SK-N-SH treated with all-trans-retinoic acid at 6 μM for 48 hours (cell line): ENCODE measurements at regions not wholly inside any gene's neighbourhood (a gene's known extent, or its start where the extent isn't known, plus 50 kb on each side); places are given as distances from the start of the nearest gene placed in this dataset.

Source experiments
- ATAC-seq: fragments of 200-7000 bp; cut with Tn5 transposase; 3 replicates; pipeline ENCODE4 v1.9.1; 2020; ENCODE audit warnings: mild to moderate bottlenecking, moderate library complexity
- ARNTL ChIP-seq: fragments of 450-650 bp; formaldehyde crosslinking; IDR thresholded peaks from 2 replicates; pipeline ENCODE4 v1.5.0; 2020; ENCODE audit warnings: low read depth, mild to moderate bottlenecking, moderate library complexity, borderline replicate concordance
- BACH2 ChIP-seq: fragments of 250-450 bp; sonication (Bioruptor Pico); IDR thresholded peaks from 2 replicates; pipeline ENCODE4 v1.9.0; 2021; ENCODE audit warnings: mild to moderate bottlenecking, borderline replicate concordance
- CSDC2 ChIP-seq: fragments of 250-450 bp; sonication (Bioruptor Pico); IDR thresholded peaks from 2 replicates; pipeline ENCODE4 v1.5.0; 2020; ENCODE audit warnings: mild to moderate bottlenecking, moderate library complexity
- ESRRG ChIP-seq: fragments of 250-450 bp; sonication (Bioruptor Pico); IDR thresholded peaks from 2 replicates; pipeline ENCODE4 v1.6.1; 2021; ENCODE audit warnings: mild to moderate bottlenecking
- GLIS3 ChIP-seq: fragments of 250-450 bp; sonication (Bioruptor Pico); IDR thresholded peaks from 2 replicates; pipeline ENCODE4 v1.5.0; 2020; ENCODE audit warnings: mild to moderate bottlenecking, moderate library complexity
- ISL1 ChIP-seq: fragments of 250-450 bp; sonication (Bioruptor Pico); IDR thresholded peaks from 2 replicates; pipeline ENCODE4 v2.1.2; 2022; ENCODE audit warnings: mild to moderate bottlenecking, moderate library complexity
- OSR1 ChIP-seq: fragments of 250-450 bp; sonication (Bioruptor Pico); IDR thresholded peaks from 2 replicates; pipeline ENCODE4 v1.8.0; 2022; ENCODE audit warnings: moderate library complexity, mild to moderate bottlenecking, inconsistent platforms
- PPARA ChIP-seq: fragments of 250-450 bp; sonication (Bioruptor Pico); IDR thresholded peaks from 2 replicates; pipeline ENCODE4 v1.5.0; 2020; ENCODE audit warnings: mild to moderate bottlenecking, borderline replicate concordance
- RARB ChIP-seq: fragments of 250-450 bp; sonication (Bioruptor Pico); IDR thresholded peaks from 2 replicates; pipeline ENCODE4 v1.8.0; 2021; ENCODE audit warnings: mild to moderate bottlenecking, moderate library complexity
- SNAI2 ChIP-seq: fragments of 250-450 bp; sonication (Bioruptor Pico); IDR thresholded peaks from 2 replicates; pipeline ENCODE4 v1.5.0; 2020; ENCODE audit warnings: mild to moderate bottlenecking, moderate library complexity
- TCF4 ChIP-seq: fragments of 250-450 bp; sonication (Bioruptor Pico); IDR thresholded peaks from 2 replicates; pipeline ENCODE4 v1.8.0; 2021; ENCODE audit warnings: mild to moderate bottlenecking, moderate library complexity, borderline replicate concordance
- TOX ChIP-seq: fragments of 250-450 bp; sonication (Bioruptor Pico); IDR thresholded peaks from 2 replicates; pipeline ENCODE4 v1.8.0; 2021; ENCODE audit warnings: mild to moderate bottlenecking, moderate library complexity, borderline replicate concordance
- ZC3H10 ChIP-seq: fragments of 250-450 bp; sonication (Bioruptor Pico); IDR thresholded peaks from 2 replicates; pipeline ENCODE4 v1.5.1; 2021; ENCODE audit warnings: mild to moderate bottlenecking, moderate library complexity
- ZFP30 ChIP-seq: fragments of 450-650 bp; formaldehyde crosslinking; IDR thresholded peaks from 2 replicates; pipeline ENCODE4 v1.5.0; 2022; ENCODE audit warnings: mild to moderate bottlenecking, moderate library complexity
- ZNF565 ChIP-seq: fragments of 450-650 bp; formaldehyde crosslinking; conservative IDR thresholded peaks from 2 replicates; pipeline ENCODE4 v1.5.0; 2020; ENCODE audit warnings: low read depth, mild to moderate bottlenecking, moderate library complexity
- ZNF70 ChIP-seq: fragments of 450-650 bp; formaldehyde crosslinking; IDR thresholded peaks from 2 replicates; pipeline ENCODE4 v1.5.0; 2020; ENCODE audit warnings: mild to moderate bottlenecking, moderate library complexity
- ZNF8 ChIP-seq: fragments of 450-650 bp; formaldehyde crosslinking; IDR thresholded peaks from 2 replicates; pipeline ENCODE4 v1.5.0; 2020; ENCODE audit warnings: mild to moderate bottlenecking, moderate library complexity
- TF ChIP-seq, protein P1 (sequence below): fragments of 250-450 bp; sonication (Bioruptor Pico); IDR thresholded peaks from 2 replicates; pipeline ENCODE4 v1.5.1; 2020; ENCODE audit warnings: low read depth, mild to moderate bottlenecking, moderate library complexity
- TF ChIP-seq, protein P2 (sequence below): fragments of 250-450 bp; sonication (Bioruptor Pico); IDR thresholded peaks from 2 replicates; pipeline ENCODE4 v1.8.0; 2021; ENCODE audit warnings: low read depth, mild to moderate bottlenecking, moderate library complexity, borderline replicate concordance
- TF ChIP-seq, protein P3 (sequence below): fragments of 250-450 bp; sonication (Bioruptor Pico); IDR thresholded peaks from 2 replicates; pipeline ENCODE4 v1.8.0; 2020; ENCODE audit warnings: mild to moderate bottlenecking, moderate library complexity, borderline replicate concordance
- TF ChIP-seq, protein P4 (sequence below): fragments of 250-450 bp; sonication (Bioruptor Pico); IDR thresholded peaks from 2 replicates; pipeline ENCODE4 v1.5.0; 2020; ENCODE audit warnings: mild to moderate bottlenecking, moderate library complexity
- TF ChIP-seq, protein P5 (sequence below): fragments of 250-450 bp; sonication (Bioruptor Pico); IDR thresholded peaks from 2 replicates; pipeline ENCODE4 v1.5.1; 2021; ENCODE audit warnings: mild to moderate bottlenecking, moderate library complexity

DNA sequence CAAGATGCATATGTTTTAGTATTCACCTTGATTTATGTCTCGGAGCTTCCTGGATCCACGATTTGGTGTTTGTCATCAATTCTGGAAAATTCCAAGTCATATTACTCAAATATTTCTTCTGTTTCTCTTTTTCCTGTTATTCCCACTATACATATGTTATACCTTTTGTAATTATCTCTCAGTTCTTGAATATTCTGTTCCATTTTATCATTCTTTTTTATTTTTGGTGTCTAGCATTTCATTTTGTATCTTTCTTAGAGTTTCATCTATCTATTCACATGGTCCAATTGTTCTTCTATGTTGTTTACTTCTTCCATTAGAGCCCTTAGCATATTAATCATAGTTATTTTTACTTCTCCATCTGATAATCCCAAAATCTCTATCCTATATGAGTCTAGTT is 637.8 kb upstream of the GRAMD2B start:
- no peak for ATAC-seq
- TF ChIP-seq CSDC2 (CRISPR knock-in tag): no peak

DNA sequence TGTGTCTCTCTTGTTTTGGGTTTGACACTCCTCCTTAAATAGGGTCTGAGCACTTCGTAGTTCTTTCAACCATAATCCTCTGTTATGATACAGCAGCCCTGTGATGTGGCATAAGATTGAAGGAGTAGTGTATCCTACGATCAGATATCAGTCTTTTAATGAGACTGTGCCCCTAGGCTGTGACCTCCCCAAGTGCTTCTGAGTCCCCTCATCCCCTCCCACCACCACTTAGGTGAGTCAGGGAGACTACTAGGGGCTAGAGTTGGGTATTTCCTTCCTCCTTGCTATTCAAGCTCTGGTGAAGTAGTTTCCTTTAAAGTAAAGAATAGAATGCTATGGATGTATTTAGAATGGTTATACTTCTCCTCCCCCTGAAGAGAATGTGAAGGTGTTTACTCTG is 637.2 kb upstream of the GRAMD2B start:
- TF ChIP-seq, protein P1, sequence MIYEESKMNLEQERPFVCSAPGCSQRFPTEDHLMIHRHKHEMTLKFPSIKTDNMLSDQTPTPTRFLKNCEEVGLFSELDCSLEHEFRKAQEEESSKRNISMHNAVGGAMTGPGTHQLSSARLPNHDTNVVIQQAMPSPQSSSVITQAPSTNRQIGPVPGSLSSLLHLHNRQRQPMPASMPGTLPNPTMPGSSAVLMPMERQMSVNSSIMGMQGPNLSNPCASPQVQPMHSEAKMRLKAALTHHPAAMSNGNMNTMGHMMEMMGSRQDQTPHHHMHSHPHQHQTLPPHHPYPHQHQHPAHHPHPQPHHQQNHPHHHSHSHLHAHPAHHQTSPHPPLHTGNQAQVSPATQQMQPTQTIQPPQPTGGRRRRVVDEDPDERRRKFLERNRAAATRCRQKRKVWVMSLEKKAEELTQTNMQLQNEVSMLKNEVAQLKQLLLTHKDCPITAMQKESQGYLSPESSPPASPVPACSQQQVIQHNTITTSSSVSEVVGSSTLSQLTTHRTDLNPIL (CRISPR knock-in tag): no peak
- no peak for TF ChIP-seq ESRRG (CRISPR knock-in tag)
- no peak for TF ChIP-seq CSDC2 (CRISPR knock-in tag)
- no peak for TF ChIP-seq RARB (CRISPR knock-in tag)
- TF ChIP-seq PPARA (CRISPR knock-in tag): no peak
- TF ChIP-seq OSR1 (CRISPR knock-in tag): no peak
- TF ChIP-seq SNAI2 (CRISPR knock-in tag): no peak
- TF ChIP-seq ZNF565 (CRISPR knock-in tag): no peak
- TF ChIP-seq, protein P2, sequence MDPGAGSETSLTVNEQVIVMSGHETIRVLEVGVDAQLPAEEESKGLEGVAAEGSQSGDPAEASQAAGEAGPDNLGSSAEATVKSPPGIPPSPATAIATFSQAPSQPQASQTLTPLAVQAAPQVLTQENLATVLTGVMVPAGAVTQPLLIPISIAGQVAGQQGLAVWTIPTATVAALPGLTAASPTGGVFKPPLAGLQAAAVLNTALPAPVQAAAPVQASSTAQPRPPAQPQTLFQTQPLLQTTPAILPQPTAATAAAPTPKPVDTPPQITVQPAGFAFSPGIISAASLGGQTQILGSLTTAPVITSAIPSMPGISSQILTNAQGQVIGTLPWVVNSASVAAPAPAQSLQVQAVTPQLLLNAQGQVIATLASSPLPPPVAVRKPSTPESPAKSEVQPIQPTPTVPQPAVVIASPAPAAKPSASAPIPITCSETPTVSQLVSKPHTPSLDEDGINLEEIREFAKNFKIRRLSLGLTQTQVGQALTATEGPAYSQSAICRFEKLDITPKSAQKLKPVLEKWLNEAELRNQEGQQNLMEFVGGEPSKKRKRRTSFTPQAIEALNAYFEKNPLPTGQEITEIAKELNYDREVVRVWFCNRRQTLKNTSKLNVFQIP (CRISPR knock-in tag): no peak
- TF ChIP-seq ARNTL (CRISPR knock-in tag): no peak
- no peak for TF ChIP-seq GLIS3 (CRISPR knock-in tag)
- TF ChIP-seq ZNF8: no peak
- no peak for ATAC-seq

DNA sequence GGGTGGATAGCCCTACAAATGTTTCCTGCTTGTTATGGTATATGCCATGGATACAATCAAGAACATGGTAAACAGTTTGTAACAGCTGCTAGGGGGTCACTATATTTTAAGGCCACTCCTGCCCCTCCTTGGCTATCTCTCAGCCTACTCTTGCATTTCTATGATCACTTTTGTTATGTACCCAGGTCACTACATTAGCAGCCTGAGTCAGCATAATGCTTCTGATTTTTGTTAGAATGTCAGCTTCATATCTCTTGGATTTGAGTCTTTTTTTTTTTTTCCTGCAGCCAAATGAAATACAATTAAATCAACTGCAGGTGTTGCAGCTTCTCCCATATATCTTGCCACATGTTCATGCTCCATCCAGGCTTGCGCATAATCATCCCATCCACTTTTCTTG is 629.7 kb upstream of the GRAMD2B start:
- no peak for ATAC-seq

DNA sequence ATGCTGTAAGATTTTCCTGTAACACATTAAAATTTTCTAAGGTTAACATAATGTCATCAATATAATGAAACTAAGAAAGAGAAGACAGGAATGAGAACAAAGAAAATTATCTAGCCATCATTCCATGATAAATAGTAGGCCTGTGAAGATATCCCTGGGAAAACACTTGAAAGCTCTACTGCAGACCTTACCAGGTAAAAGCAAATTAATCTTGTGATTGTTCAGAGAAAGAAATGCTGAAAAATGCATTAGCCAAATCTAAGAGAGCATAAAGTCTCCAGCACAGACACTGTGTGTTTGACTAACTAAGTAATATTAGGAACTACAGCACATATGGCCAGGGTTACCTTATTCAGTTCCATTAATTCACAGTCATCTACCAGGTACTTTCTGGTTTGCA is 628.3 kb upstream of the GRAMD2B start:
- no peak for ATAC-seq
- TF ChIP-seq, protein P3, sequence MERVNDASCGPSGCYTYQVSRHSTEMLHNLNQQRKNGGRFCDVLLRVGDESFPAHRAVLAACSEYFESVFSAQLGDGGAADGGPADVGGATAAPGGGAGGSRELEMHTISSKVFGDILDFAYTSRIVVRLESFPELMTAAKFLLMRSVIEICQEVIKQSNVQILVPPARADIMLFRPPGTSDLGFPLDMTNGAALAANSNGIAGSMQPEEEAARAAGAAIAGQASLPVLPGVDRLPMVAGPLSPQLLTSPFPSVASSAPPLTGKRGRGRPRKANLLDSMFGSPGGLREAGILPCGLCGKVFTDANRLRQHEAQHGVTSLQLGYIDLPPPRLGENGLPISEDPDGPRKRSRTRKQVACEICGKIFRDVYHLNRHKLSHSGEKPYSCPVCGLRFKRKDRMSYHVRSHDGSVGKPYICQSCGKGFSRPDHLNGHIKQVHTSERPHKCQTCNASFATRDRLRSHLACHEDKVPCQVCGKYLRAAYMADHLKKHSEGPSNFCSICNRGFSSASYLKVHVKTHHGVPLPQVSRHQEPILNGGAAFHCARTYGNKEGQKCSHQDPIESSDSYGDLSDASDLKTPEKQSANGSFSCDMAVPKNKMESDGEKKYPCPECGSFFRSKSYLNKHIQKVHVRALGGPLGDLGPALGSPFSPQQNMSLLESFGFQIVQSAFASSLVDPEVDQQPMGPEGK (CRISPR knock-in tag): no peak
- no peak for TF ChIP-seq PPARA (CRISPR knock-in tag)
- TF ChIP-seq, all 23 proteins: peak for 0

More for the DNA sequence above, 629.7 kb upstream of the GRAMD2B start:
- TF ChIP-seq TCF4 (CRISPR knock-in tag): no peak
- TF ChIP-seq ZNF70: no peak
- TF ChIP-seq ZNF8: no peak
- no peak for TF ChIP-seq ISL1 (CRISPR knock-in tag)

DNA sequence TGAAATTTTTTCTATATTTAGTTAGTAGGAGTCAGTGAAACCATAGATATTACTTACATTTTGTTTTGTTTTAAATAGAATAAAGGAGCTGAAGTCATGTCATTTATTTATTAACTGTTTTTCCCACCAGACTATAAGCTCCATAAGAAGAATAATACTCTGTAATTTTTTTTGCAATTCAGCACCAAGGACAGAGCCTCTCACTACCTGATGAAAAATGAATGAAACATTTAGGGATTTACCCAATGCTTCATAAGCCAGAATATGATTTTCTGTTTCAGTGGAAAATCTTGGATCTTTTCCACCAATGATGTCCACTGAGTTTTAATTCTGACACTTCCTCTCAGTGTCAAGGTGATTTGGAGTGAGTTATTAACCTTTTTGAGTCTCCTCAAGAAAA is 624.9 kb upstream of the GRAMD2B start:
- TF ChIP-seq ESRRG (CRISPR knock-in tag) (no peak), ARNTL (CRISPR knock-in tag) (no peak), BACH2 (CRISPR knock-in tag) (no peak), ZNF70 (no peak), GLIS3 (CRISPR knock-in tag) (no peak), TCF4 (CRISPR knock-in tag) (no peak), SNAI2 (CRISPR knock-in tag) (no peak), ZFP30 (CRISPR knock-in tag) (no peak), ZC3H10 (CRISPR knock-in tag) (no peak), PPARA (CRISPR knock-in tag) (no peak), ISL1 (CRISPR knock-in tag) (no peak), CSDC2 (CRISPR knock-in tag) (no peak), ZNF8 (no peak), ZNF565 (CRISPR knock-in tag) (no peak), TOX (CRISPR knock-in tag) (no peak)
- TF ChIP-seq, protein P4, sequence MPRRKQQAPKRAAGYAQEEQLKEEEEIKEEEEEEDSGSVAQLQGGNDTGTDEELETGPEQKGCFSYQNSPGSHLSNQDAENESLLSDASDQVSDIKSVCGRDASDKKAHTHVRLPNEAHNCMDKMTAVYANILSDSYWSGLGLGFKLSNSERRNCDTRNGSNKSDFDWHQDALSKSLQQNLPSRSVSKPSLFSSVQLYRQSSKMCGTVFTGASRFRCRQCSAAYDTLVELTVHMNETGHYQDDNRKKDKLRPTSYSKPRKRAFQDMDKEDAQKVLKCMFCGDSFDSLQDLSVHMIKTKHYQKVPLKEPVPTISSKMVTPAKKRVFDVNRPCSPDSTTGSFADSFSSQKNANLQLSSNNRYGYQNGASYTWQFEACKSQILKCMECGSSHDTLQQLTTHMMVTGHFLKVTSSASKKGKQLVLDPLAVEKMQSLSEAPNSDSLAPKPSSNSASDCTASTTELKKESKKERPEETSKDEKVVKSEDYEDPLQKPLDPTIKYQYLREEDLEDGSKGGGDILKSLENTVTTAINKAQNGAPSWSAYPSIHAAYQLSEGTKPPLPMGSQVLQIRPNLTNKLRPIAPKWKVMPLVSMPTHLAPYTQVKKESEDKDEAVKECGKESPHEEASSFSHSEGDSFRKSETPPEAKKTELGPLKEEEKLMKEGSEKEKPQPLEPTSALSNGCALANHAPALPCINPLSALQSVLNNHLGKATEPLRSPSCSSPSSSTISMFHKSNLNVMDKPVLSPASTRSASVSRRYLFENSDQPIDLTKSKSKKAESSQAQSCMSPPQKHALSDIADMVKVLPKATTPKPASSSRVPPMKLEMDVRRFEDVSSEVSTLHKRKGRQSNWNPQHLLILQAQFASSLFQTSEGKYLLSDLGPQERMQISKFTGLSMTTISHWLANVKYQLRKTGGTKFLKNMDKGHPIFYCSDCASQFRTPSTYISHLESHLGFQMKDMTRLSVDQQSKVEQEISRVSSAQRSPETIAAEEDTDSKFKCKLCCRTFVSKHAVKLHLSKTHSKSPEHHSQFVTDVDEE (CRISPR knock-in tag): no peak
- TF ChIP-seq, protein P5, sequence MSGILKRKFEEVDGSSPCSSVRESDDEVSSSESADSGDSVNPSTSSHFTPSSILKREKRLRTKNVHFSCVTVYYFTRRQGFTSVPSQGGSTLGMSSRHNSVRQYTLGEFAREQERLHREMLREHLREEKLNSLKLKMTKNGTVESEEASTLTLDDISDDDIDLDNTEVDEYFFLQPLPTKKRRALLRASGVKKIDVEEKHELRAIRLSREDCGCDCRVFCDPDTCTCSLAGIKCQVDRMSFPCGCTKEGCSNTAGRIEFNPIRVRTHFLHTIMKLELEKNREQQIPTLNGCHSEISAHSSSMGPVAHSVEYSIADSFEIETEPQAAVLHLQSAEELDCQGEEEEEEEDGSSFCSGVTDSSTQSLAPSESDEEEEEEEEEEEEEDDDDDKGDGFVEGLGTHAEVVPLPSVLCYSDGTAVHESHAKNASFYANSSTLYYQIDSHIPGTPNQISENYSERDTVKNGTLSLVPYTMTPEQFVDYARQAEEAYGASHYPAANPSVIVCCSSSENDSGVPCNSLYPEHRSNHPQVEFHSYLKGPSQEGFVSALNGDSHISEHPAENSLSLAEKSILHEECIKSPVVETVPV (CRISPR knock-in tag): no peak
- TF ChIP-seq, protein P3 (CRISPR knock-in tag): no peak
- TF ChIP-seq, all 23 proteins: peak for 0
- no peak for ATAC-seq
